MM.1S (cell line): ENCODE measurements at regions not wholly inside any gene's neighbourhood (a gene's known extent, or its start where the extent isn't known, plus 50 kb on each side); places are given as distances from the start of the nearest gene placed in this dataset.

ENCODE experiments used
- CTCF ChIP-seq: fragments of 300-600 bp; sonication (generic); IDR thresholded peaks from 2 replicates; pipeline ENCODE4 v1.5.1; 2016; ENCODE audit warnings: antibody characterized with exemption, low read length, mixed read lengths
- EZH2 ChIP-seq: fragments of 300-600 bp; sonication (generic); optimal IDR thresholded peaks from 2 replicates; pipeline ENCODE3; 2017; ENCODE audit warnings: low read depth, mild to moderate bottlenecking, antibody characterized with exemption, low read length, mixed read lengths

GRCh38 chr2:176427549-176427948 is 158.3 kb downstream of the MTX2 start:
- no peak for TF ChIP-seq CTCF
- TF ChIP-seq EZH2 = no peak
